Left colon (tissue), 2 donors: ENCODE measurements at regions not wholly inside any gene's neighbourhood (a gene's known extent, or its start where the extent isn't known, plus 50 kb on each side); places are given as distances from the start of the nearest gene placed in this dataset.

ENCODE experiments used
- ATAC-seq: fragments of 200-7000 bp; cut with Tn5 transposase; one replicate; pipeline ENCODE4 v1.9.1; 2020; ENCODE audit warnings: mild to moderate bottlenecking, moderate library complexity
- DNase-seq, 2 donors: peaks; one replicate each; pipeline ENCODE4 v3.0.0-alpha.2; 2020
- intact Hi-C, 2 donors: fragments of 100-400 bp; cut with DNase I in 1 of 2; cut with micrococcal nuclease in 1 of 2; formaldehyde crosslinking; loops; one replicate each; pipeline versions ENCODE4 v1.11.2 to v1.14.0; 2022; cut with DNase I, micrococcal nuclease
- donor health status: DM: no; HTN: no; CAD: no.
- donor health status: DM: yes; HTN: yes; CAD: no.

DNA sequence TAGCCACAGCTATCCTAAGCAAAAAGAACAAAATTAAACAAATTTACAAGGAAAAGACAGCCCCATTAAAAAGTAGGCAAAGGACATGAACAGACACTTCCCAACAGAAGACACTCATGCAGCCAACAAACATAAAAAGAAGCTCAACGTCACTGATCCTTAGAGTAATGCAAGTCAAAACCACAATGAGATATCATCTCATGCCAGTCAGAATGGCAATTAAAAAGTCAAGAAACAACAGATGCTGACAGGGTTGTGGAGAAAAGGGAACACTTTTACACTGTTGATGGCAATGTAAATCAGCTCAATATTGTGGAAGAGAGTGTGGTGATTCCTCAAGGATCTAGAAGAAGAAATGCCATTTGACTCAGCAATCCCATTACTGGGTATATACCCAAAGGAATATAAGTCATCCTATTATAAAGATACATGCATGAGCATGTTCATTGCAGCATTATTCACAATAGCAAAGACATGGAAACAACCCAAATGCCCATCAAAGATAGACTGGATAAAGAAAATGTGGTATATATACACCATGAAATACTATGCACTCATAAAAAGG is 163.0 kb upstream of the TET2 start:
- intact Hi-C loops = no loop called here
- no peak for DNase-seq

GRCh38 chr4:104986306-104986705 is 160.4 kb upstream of the TET2 start:
- DNase-seq (no peak), ATAC-seq (no peak)
- intact Hi-C loops = no loop called here

More for the DNA sequence above, 163.0 kb upstream of the TET2 start:
- no peak for ATAC-seq

- no peak for DNase-seq
- intact Hi-C loops = no loop called here
- peak; percentile 43 for ATAC-seq
Measured at GRCh38 chr4:104989371-104989770, 157.3 kb upstream of the TET2 start.

DNA sequence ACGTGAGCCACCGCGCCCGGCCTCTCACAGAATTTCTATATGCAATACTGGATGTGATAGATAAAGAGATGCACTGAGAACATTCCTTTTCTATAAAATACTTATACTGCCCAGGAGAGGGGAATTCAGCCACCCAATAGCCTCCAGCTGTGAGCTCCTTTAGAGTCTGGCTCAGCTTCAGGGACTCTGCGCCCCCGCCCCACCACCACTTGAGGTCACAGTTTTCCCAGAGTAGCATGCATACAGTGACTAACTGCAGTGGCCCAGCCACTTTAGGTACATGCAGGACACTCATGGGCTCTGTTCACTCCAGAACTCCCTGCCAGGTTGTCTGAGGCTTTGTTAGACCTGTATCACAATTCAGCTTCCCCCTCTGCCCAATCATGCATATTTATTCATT is 144.4 kb upstream of the TET2 start:
- intact Hi-C loops = no loop called here
- DNase-seq (no peak), ATAC-seq (no peak)

DNA sequence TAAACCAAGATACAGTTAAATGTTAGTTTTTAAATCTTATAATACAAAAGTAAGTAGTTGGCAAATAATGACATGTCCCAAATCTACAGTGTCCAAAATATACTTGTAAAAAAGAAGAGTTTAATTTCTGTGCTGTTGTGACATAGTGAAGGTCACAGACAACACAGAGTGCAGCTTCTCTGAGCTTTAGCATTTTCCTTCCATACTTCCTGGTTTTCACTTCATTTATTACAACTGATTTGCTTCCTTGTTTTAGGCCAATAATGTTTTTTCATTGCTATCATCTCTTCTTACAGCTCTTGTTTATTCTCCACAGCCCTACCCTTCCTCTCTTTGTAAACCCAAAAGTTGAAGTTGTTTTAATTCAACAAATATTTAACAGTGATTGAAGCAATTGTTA is 132.4 kb upstream of the TET2 start:
- ATAC-seq = peak; percentile 97

DNA sequence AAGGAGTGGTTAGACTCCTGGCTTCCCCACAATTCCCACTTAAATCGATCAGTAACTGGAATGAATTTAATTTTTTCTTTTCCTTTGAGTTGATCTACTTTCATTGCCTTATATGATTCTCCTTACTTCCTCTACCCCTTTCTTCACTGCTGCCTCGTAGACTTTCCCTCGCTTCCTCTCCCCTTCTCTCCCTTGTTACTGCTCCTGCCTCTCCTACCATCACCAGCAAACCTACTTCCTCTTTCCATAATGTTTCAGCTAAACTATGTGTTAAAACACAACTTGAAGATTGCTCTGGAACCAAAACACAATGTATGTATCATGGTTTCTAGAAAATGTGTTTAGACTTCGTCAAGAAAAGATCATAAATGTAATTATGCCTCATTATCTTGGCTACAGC is 132.0 kb upstream of the TET2 start:
- ATAC-seq = peak; percentile 59
- DNase-seq = no peak
- intact Hi-C loops = no loop called here

More for the DNA sequence above, 132.4 kb upstream of the TET2 start:
- intact Hi-C loops = no loop called here
- DNase-seq = no peak

GRCh38 chr4:105015750-105016149 is 130.9 kb upstream of the TET2 start:
- DNase-seq (no peak), ATAC-seq (peak; percentile 60)
- intact Hi-C loops = no loop called here

- DNase-seq (no peak), ATAC-seq (no peak)
- intact Hi-C loops = no loop called here
Measured at GRCh38 chr4:105022811-105023667, 123.6 kb upstream of the TET2 start.

DNA sequence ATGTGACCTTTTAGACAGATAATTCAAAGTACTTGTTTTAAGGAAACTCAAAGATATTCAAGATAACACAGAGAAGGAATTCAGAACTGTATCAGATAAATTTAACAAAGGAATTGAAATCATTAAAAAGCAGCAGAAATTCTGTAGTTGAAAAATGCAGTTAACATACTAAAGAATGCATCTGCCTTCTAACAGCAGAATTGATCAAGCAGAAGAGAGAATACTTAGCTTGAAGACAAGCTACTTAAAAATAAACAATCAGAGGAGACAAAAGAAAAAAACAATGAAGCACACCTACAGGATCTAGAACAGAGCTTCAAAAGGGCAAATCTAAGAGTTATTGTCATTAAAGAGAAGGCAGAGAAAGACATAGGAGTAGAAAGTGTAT is 123.0 kb upstream of the TET2 start:
- DNase-seq (no peak), ATAC-seq (no peak)
- intact Hi-C loops = no loop called here

GRCh38 chr4:105025263-105026017 is 121.2 kb upstream of the TET2 start:
- intact Hi-C loops = no loop called here
- DNase-seq = no peak
- ATAC-seq = no peak

GRCh38 chr4:105036991-105037390 is 109.7 kb upstream of the TET2 start:
- intact Hi-C loops = no loop called here
- DNase-seq (no peak), ATAC-seq (no peak)

GRCh38 chr4:105042451-105042850 is 104.2 kb upstream of the TET2 start:
- no peak for ATAC-seq
- no peak for DNase-seq
- intact Hi-C loops = no loop called here

DNA sequence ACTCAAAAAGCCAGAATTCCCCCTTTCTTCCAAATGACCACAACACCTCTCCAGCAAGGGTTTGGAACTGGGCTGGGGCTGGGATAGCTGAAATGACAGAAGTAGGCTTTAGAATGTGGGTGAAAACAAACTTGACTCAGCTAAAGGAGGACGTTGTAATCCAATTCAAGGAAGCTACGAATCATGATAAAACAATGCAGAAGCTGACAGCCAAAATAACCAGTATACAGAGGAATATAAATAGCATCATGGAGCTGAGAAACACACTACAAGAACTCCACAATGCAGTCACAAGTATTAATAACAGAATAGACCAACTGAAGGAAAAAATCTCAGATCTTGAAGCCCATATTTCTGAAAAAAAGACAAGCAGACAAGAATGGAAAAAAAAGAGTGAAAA is 95.8 kb upstream of the TET2 start:
- intact Hi-C loops = no loop called here
- no peak for ATAC-seq
- DNase-seq = no peak

DNA sequence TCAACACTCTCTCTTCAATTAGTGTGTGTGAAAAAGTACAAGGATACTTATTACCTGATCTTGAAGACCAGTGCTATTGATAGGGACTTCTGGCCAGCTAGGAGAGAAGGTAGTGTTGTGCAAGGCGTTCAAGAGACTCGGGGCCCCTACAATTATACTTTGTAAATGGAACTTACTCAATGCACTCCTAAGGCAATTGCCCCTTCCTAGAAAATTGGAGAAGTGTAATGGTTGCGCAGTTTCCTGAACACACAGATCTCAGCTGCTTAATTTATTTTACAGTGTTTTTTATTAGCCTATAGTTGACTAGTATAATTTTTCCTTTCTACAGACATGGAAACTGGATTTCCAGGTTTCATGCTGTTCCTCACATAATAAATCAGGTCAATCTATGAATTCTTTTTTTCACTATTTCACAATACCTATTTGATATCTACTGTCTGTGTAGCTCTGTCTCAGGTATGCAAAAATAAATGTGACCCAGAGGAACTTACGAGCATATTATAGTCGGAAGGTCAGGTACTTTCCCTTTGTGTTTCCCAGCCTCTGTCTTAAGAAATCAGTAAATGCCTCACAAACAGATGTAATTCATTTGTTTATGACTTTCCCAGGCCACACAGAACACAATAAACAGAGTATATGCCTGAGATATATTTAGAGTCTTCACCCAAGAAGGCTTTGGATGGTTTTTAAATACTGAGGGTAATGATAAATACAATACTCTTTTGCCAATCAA is 89.1 kb upstream of the TET2 start:
- DNase-seq = no peak
- intact Hi-C loops = no loop called here
- no peak for ATAC-seq

DNA sequence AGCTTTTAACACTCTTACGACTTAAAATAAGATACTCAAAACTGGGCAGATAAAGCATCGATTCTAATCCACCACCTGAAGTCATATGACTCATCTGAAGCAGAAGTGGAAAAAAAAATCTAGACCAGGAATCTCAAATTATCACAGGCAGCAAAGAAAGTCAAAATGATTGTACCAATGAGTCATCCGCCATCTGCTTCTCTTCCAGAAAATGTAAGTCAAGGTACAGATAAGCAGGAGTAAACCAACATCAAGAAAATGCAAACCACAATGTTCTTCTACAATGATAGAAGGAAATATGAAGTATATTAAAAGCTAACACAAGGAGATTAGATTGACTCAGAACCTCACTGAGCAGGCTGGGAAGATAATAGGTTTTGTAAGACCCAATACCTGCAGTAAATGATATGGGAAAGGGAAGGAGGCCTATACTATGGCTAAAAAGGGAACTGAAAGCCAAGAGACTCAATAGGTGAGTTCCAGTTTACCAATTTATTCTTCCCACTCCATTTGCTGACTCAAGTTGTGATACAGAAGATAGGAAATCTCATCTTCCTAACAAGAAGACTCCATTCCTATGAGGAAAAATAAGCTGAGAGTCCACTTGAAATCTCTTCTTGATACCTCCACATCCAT is 88.4 kb upstream of the TET2 start:
- ATAC-seq (no peak), DNase-seq (no peak)
- intact Hi-C loops = no loop called here

DNA sequence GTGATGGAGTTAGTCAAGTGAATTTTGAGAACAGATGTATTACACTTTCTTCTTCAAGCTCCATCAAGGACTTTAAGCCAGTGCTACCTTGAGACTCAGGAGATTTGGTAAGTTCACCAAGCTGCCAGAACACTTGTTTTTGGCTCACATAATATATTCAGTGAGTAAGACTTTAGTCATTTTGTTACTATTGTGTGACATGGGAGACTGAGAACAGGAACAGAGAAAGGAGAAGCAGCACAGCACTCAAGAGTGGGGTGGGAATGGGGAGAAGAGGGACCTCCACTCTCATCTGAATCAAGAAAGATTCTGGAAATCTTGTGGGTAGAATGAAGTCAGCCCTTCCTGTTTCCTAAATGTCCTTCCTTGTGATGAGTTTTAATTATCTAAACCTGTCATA is 87.3 kb upstream of the TET2 start:
- no peak for ATAC-seq
- intact Hi-C loops = no loop called here
- no peak for DNase-seq

GRCh38 chr4:105060628-105061027 is 86.0 kb upstream of the TET2 start:
- intact Hi-C loops = no loop called here
- no peak for DNase-seq
- no peak for ATAC-seq

DNA sequence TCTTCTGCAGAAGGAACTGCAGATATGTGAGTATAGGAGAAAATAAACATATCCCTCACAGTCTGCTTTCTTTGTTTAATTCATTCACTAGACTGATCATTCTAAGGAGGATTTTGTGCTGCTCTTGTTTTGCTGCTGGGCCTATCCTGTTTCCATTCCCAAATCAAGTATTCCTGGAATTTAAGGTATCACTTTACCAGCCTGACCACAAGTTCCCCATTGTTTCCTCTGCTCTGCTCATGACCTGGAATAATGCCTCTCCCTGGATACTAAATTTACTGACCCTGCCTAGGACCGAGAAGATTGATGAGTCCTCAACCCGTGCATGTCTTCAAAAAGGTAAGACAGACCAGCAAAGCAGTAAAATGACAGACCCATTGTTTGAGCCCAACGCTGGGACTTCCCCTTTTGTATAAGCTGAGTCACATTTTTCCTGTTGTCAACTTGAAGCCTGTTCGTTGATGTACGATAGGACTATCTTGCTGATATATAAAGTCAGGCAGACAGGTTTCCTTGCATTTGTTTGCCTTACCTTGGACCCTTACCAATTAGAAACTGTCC is 85.5 kb upstream of the TET2 start:
- intact Hi-C loops = no loop called here
- ATAC-seq = peak; percentile 79
- DNase-seq = peak in 1 of 2 donors; percentile 5

- no peak for ATAC-seq
- intact Hi-C loops = no loop called here
- DNase-seq = no peak
Measured at GRCh38 chr4:105061731-105062130, 84.9 kb upstream of the TET2 start.
